GM18858 (cell line): ENCODE measurements at regions not wholly inside any gene's neighbourhood (a gene's known extent, or its start where the extent isn't known, plus 50 kb on each side); places are given as distances from the start of the nearest gene placed in this dataset.
"Not testable (repeated sequence)": the region's sequence is repeated elsewhere in the genome, so short reads cannot be mapped to it uniquely, and the experiment has no call there.

ENCODE experiments used
- ATAC-seq: cut with Tn5 transposase; IDR thresholded peaks from one replicate; pipeline ENCODE4 v1.9.1; 2021; ENCODE audit not compliant: unreplicated experiment

DNA sequence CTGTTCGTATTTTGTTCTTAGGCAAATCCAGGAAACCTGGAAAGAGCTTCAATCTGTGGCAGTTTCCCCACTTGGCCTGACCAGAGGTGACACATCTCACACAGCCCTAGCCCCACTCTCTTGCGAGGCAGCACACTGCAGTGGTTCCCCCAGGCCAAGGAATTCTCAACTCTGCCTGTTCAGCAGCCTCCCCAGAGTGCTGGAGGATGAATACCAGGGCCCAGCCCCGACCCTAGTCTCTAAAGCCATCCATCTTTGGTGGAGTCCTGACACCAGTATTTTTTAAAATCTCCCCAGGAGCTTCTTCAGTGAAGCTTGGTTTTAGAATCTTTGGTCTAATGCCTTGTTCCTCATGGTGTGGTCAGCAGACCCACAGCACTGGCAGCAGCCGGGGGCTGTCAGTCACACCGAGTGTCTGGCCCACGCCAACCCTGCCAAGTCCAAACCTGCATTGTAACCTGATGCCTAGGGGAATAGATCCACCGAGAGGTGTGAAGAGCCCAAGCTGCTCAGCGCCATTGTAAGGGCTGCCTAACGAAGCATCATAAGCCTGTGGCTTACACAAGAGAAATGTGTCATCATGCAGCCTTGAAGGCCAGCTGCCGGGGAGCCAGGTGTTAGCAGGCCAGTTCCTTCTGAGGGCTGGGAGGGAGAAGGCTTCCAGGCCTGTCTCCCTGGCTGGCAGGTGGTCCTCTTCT lies 428.7 kb upstream of the ID2 start:
- ATAC-seq: peak; percentile 90

DNA sequence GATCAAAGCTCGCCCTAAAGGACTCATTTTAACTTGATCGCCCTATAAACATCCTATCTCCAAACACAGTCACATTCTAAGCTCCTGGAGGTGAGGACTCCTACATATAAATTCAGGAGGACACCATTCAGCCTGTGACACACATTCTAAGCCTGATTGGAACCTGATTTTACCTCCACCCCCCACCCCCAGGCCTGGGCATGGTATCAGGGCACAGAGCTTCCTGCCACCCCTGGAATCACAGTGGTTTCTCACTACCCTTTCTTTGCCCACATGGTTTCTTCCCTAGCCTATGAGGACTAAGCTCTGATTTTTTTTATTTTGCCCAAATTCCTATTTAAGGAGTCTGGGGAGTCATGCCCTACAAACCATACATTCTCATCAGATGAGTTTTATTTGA lies 428.1 kb upstream of the ID2 start:
- no peak for ATAC-seq

DNA sequence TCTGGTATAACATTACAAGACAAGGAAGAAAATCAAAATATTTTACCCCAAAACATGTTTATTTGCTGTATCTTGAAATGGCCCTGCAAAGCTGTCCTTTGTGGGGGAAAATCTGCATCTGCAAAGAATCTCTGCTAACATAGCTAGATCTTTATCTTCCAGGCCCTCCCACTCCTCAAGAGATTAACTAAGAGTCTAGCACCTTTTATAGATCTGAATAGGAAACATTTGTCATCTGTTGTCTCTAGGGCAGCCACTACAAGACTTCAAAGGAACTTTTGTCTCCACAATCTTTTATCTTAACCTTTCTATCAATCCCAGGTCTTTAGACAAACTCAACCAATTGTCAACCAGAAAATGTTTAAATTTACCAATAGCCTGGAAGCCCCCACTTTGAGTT lies 427.6 kb upstream of the ID2 start:
- ATAC-seq: not testable (repeated sequence)

DNA sequence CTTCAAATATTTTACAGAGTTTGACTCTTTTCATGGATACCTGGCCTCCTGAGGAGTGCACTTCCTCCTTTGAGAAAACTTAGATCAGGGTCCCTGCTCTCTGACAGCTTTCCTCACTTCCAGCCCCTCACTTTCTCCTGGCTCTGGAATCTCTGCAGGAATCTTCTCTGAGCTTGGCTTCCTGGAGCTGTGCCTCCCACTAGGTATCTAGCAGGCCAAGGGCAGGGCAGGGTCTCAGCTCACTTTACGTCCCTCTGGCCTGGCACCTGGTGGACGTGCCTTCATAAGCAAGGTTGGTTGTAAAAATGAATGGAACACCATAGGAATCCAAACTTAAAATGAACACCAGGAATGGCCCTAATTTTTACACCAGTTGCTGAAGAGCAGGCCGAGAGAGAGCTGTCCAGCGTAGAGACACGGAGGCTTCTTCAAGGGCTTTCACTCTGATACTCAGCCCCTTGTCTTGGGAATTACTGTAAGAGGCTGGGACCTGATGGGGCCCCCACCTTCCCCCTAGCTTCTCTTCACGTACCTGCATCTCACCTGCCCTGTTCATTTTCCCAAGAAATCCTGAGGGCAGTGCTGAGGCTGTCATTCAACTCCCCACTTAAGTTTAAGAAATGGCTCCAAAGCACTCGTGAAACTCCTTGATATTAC lies 426.9 kb upstream of the ID2 start:
- no peak for ATAC-seq

DNA sequence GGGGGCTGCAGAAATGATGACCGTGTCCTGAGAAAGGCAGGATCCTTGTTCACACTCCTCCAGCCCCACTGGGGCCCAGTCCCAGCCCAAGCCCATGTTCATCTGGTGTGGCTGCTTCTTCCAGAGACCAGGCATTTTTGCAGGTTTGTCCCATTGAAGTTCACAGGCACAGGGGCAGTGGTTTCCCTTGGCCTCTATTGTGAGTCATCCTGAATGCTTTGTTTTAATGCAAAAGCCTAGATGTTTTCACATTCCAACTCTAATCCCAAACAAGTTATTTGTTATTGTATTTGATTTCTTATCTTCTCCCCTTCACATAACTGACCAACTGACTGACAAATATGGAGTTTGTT lies 426.4 kb upstream of the ID2 start:
- no peak for ATAC-seq

DNA sequence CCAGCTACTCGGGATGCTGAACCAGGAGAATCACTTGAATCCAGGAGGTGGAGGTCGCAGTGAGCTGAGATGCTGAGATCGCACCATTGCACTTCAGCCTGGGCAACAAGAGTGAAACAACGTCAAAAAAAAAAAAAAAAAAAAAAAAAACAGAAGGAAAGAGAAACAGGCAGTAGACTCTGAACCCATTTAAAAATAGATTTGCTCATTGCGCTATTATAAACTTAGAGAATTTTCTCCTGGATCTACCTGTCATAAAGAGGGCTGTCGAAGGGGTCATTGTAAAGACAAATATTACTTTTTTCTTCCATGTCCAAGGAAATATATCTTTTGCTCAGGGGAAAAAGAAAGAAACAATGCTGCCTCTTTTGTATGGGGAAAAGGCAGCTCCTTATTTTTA lies 425.0 kb upstream of the ID2 start:
- no peak for ATAC-seq

GRCh38 chr2:8257502-8257901 lies 424.4 kb upstream of the ID2 start:
- no peak for ATAC-seq

- ATAC-seq: no peak
Observed at GRCh38 chr2:8258406-8258805, 423.4 kb upstream of the ID2 start.

DNA sequence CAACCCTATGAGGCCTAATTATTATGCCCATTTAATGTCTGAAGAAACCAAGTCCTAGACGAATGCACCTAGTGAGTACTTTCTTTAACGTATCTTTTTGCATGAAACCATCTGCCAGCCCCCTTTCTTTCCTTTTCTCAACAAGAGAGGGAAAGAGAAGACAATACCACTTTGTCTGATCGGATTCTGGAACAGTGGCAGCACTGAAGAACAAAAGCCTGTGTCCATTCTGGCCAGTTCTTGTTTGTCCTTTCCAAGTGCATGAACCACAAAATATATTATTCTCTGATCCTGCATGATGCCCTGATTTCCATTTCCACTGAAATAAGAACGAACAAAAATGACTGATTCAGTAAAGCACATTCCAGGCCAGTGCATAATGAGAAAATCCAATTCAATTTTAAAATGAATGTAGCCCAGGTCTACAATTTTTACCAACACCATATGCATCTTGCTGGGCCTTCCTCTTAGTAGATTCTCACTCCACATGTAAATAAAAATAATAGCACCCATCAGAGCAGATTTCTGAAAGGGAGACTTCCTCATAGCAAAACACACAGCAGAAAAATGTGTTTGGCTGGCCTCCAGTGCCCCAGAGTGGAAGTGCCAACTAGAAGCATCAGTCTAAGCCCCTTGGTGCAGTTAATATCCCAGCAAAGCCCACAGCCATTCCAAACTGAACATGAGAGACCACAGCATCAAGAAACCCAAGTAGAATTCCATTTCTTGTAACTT lies 422.6 kb upstream of the ID2 start:
- ATAC-seq: no peak

GRCh38 chr2:8259841-8260178 lies 422.0 kb upstream of the ID2 start:
- no peak for ATAC-seq

GRCh38 chr2:8260213-8260612 lies 421.6 kb upstream of the ID2 start:
- ATAC-seq: no peak

- no peak for ATAC-seq
Observed at GRCh38 chr2:8263901-8264300, 418.0 kb upstream of the ID2 start.

DNA sequence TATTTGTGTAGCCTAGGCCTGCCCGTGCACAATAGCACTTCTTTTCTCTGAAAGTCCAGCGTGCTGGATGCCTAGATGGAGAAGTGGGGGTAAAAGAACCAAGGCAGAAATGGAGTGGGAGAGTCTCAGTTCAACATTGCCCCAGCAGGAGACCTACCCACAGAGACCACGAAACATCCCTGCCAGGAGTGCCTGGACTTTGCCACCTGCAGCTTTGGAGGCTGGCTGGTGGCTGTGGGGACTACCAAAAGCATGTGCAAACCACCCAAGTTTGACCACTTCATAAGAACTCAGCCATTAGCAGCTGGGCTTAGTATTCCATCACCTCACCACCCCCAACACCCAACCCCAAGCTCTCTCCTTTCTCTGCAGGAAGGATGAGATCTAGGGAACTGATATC lies 416.9 kb upstream of the ID2 start:
- ATAC-seq: no peak

DNA sequence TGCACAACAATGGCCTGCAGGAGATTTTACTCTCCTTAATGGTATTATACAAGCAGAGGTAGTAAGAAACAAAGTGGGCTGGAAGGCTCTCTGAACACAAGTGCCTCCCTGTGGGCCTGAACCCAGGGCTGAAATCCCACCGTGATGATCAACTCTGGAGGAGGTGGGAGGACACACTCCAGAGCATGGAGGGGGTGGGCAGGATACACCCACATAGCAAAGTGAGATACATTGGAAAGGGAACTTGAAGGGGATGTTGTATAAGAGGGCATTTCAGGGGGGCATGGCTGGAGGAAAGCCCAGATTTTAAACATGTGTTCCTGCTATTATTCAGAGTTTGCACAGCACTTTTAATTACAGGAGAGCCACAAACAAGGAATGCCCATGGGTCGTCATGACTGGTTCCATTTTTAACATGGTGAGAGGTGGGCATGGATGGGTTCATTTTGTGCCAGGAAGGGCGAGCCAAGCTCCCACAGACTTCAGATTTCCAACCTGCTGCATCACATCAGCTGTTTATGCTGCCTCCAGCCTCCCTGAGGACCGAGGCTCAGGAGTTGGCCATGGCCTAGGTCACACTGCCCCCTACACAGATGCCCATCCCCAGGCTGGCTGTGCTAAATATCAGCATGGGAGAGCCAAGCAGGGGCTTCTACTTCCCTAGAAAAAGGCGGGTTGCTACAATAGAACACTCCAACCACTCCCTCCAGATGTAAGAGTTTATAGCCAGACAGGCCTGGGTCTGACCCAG lies 416.2 kb upstream of the ID2 start:
- ATAC-seq: no peak

- no peak for ATAC-seq
Observed at GRCh38 chr2:8266563-8266962, 415.3 kb upstream of the ID2 start.

DNA sequence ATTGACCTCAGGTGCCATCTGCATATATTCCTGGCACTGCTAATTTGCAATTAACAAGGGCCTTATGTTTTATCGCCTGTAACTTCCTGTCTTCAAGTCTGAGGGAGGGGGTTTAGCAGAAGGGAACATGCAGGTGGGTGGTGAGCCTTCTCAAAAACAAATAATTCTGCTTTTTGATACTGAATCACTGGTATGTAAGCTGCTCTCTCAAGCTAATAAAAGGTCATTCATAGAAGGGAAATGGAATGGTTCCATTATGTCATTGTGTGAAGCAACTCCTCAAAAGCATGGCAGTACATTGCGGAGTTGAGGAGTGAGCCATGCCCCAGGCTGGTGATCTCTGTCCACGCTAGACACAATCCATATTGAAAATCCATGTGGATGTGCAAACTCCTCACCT lies 414.8 kb upstream of the ID2 start:
- ATAC-seq: no peak

GRCh38 chr2:8267721-8268120 lies 414.1 kb upstream of the ID2 start:
- no peak for ATAC-seq

GRCh38 chr2:8268172-8268783 lies 413.6 kb upstream of the ID2 start:
- ATAC-seq: no peak

GRCh38 chr2:8270699-8271098 lies 411.2 kb upstream of the ID2 start:
- ATAC-seq: no peak

DNA sequence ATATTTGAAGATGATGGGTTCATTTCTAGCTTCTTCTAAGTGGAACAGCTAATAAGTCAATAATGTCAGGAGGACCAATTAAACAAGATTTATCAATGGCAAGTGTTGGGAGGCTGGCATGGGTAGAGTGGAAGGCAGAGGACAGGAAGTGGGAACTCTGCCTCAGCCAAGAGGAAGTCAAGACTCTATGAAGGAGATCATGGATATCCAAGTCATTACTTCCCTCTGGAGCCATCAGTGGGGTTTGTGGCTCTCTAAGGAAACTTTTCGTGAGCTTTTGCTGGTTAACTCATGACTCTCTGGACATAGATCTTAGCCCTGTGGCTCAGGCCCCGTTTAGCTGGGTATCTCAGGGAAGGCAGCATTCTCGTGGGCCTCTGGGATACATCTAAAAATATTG lies 410.4 kb upstream of the ID2 start:
- ATAC-seq: no peak

- no peak for ATAC-seq
Observed at GRCh38 chr2:8276026-8276425, 405.8 kb upstream of the ID2 start.
